IMR-90 (cell line): ENCODE measurements at regions not wholly inside any gene's neighbourhood (a gene's known extent, or its start where the extent isn't known, plus 50 kb on each side); places are given as distances from the start of the nearest gene placed in this dataset.

Experiments
- ATAC-seq: fragments of 200-7000 bp; cut with Tn5 transposase; 2 replicates; pipeline ENCODE4 v1.9.1; 2020; ENCODE audit warnings: low read depth, mild to moderate bottlenecking, moderate library complexity
- BruUV-seq: library from RNA; stranded (reverse); fragments of 400-500 nt; replicated peaks from 2 replicates; lab custom pipeline; 2021; lab: Mats Ljungman, UMichigan
- CTCF ChIA-PET: fragments of 300-600 bp; formaldehyde crosslinking; extraction: SDS; loops from one replicate; lab custom pipeline; 2021; ENCODE audit warnings: antibody characterized with exemption; lab: Yijun Ruan, JAX
- POLR2A ChIA-PET: fragments of 300-600 bp; sonication (Branson Sonifier 250); formaldehyde crosslinking; loops from one replicate; lab custom pipeline; 2022; ENCODE audit warnings: antibody characterized with exemption; ENCODE audit not compliant: unreplicated experiment; lab: Charles Lee
- DNase-seq: peaks from one replicate; pipeline ENCODE4 v3.0.0; 2013
- H2AFZ ChIP-seq: replicated peaks from 2 replicates; pipeline ENCODE3; 2013; ENCODE audit warnings: low read length, mild to moderate bottlenecking; ENCODE audit not compliant: poor library complexity
- H2AK5ac ChIP-seq: 2 replicates; pipeline ENCODE4 v1.6.1; 2013; ENCODE audit warnings: low read depth, low read length, inconsistent platforms
- H2AK9ac ChIP-seq: replicated peaks from 2 replicates; pipeline ENCODE3; 2013; ENCODE audit warnings: mild to moderate bottlenecking, low read depth, low read length, moderate library complexity; ENCODE audit not compliant: poor library complexity
- H2BK120ac ChIP-seq: 2 replicates; pipeline ENCODE4 v1.6.1; 2013; ENCODE audit warnings: low read depth, low read length, inconsistent platforms
- H2BK15ac ChIP-seq: 3 replicates; pipeline ENCODE4 v1.6.1; 2013; ENCODE audit warnings: low read depth, low read length, inconsistent platforms
- H2BK20ac ChIP-seq: 2 replicates; pipeline ENCODE4 v1.6.1; 2013; ENCODE audit warnings: low read depth, mild to moderate bottlenecking, inconsistent platforms, low read length, moderate library complexity
- H2BK5ac ChIP-seq: 2 replicates; pipeline ENCODE4 v1.6.1; 2013; ENCODE audit warnings: mild to moderate bottlenecking, low read depth, low read length, inconsistent platforms; ENCODE audit not compliant: poor library complexity, severe bottlenecking
- H3K14ac ChIP-seq: replicated peaks from 2 replicates; pipeline ENCODE4 v1.6.1; 2013; ENCODE audit warnings: low read depth, low read length, inconsistent platforms
- H3K18ac ChIP-seq: 2 replicates; pipeline ENCODE4 v1.6.1; 2013; ENCODE audit warnings: low read depth, low read length, control low read depth
- H3K23ac ChIP-seq: 2 replicates; pipeline ENCODE4 v1.6.1; 2013; ENCODE audit warnings: low read depth, low read length, inconsistent platforms
- H3K27ac ChIP-seq: 2 replicates; pipeline ENCODE4 v1.5.1; 2013; ENCODE audit warnings: mild to moderate bottlenecking, control low read depth, low read length; ENCODE audit not compliant: insufficient read depth
- H3K27me3 ChIP-seq: 2 replicates; pipeline ENCODE4 v1.6.1; 2013; ENCODE audit warnings: low read length; ENCODE audit not compliant: control insufficient read depth, insufficient read depth
- H3K36me3 ChIP-seq: 2 replicates; pipeline ENCODE4 v1.6.1; 2013; ENCODE audit warnings: low read length, mixed read lengths; ENCODE audit not compliant: control insufficient read depth, insufficient read depth
- H3K4ac ChIP-seq: 2 replicates; pipeline ENCODE4 v1.6.1; 2013; ENCODE audit warnings: low read depth, low read length, inconsistent platforms
- H3K4me1 ChIP-seq: 2 replicates; pipeline ENCODE4 v1.6.1; 2013; ENCODE audit warnings: low read length, mixed read lengths; ENCODE audit not compliant: control insufficient read depth, insufficient read depth
- H3K4me2 ChIP-seq: 2 replicates; pipeline ENCODE4 v1.6.1; 2013; ENCODE audit warnings: low read depth, mild to moderate bottlenecking, control low read depth, low read length, moderate library complexity
- H3K4me3 ChIP-seq: 2 replicates; pipeline ENCODE4 v1.5.1; 2013; ENCODE audit warnings: low read depth, mild to moderate bottlenecking, control low read depth, low read length, moderate library complexity; ENCODE audit not compliant: insufficient read depth
- H3K56ac ChIP-seq: 2 replicates; pipeline ENCODE4 v1.6.1; 2013; ENCODE audit warnings: low read length, inconsistent platforms; ENCODE audit not compliant: insufficient read depth; ENCODE audit errors: extremely low read depth
- H3K79me1 ChIP-seq, 2 experiments: 2 replicates each; pipeline ENCODE4 v1.6.1; 2013; ENCODE audit warnings: low read length in 2 of 2, inconsistent platforms in 1 of 2, low read depth in 1 of 2
- H3K9ac ChIP-seq: 2 replicates; pipeline ENCODE4 v1.6.1; 2013; ENCODE audit warnings: low read depth, low read length, control low read depth
- H3K9me1 ChIP-seq: 2 replicates; pipeline ENCODE4 v1.6.1; 2013; ENCODE audit warnings: low read length, inconsistent platforms; ENCODE audit not compliant: insufficient read depth
- H3K9me3 ChIP-seq: 2 replicates; pipeline ENCODE4 v1.6.1; 2013; ENCODE audit warnings: low read length; ENCODE audit not compliant: control insufficient read depth, insufficient read depth
- H4K20me1 ChIP-seq: 2 replicates; pipeline ENCODE4 v1.6.1; 2013; ENCODE audit warnings: low read length, inconsistent platforms; ENCODE audit not compliant: insufficient read depth
- H4K5ac ChIP-seq: 2 replicates; pipeline ENCODE4 v1.6.1; 2013; ENCODE audit warnings: mild to moderate bottlenecking, low read depth, low read length, control low read depth
- H4K8ac ChIP-seq, 2 experiments: 2 replicates each; pipeline ENCODE4 v1.6.1; 2013; ENCODE audit warnings: low read depth in 2 of 2, low read length in 2 of 2, control low read depth in 1 of 2, inconsistent platforms in 1 of 2
- H4K91ac ChIP-seq: 2 replicates; pipeline ENCODE4 v1.6.1; 2013; ENCODE audit warnings: low read depth, low read length, inconsistent platforms; ENCODE audit not compliant: insufficient read depth
- BHLHE40 ChIP-seq: fragments of 150-350 bp; IDR thresholded peaks from 2 replicates; pipeline ENCODE4 v1.6.1; 2016; ENCODE audit warnings: mild to moderate bottlenecking, low read depth, low read length
- CEBPB ChIP-seq: IDR thresholded peaks from 2 replicates; pipeline ENCODE4 v1.6.1; 2012; ENCODE audit warnings: low read depth, low read length, improper control_type of control experiment
- CHD1 ChIP-seq: IDR thresholded peaks from 2 replicates; pipeline ENCODE4 v1.6.1; 2012; ENCODE audit warnings: low read depth, low read length, improper control_type of control experiment
- CTCF ChIP-seq: conservative IDR thresholded peaks from 2 replicates; pipeline ENCODE4 v1.5.1; 2012; ENCODE audit warnings: mild to moderate bottlenecking, low read depth, low read length, improper control_type of control experiment
- ELK1 ChIP-seq: fragments of 150-350 bp; IDR thresholded peaks from 2 replicates; pipeline ENCODE4 v1.6.1; 2016; ENCODE audit warnings: low read depth, mild to moderate bottlenecking, low read length, moderate library complexity, borderline replicate concordance
- FOS ChIP-seq: fragments of 150-350 bp; IDR thresholded peaks from 2 replicates; pipeline ENCODE4 v1.6.1; 2016; ENCODE audit warnings: low read depth, low read length
- MAFK ChIP-seq: IDR thresholded peaks from 2 replicates; pipeline ENCODE4 v1.6.1; 2012; ENCODE audit warnings: low read depth, low read length, improper control_type of control experiment
- MAZ ChIP-seq: IDR thresholded peaks from 2 replicates; pipeline ENCODE4 v1.6.1; 2012; ENCODE audit warnings: low read depth, mild to moderate bottlenecking, low read length, improper control_type of control experiment, moderate library complexity, borderline replicate concordance
- MXI1 ChIP-seq: IDR thresholded peaks from 2 replicates; pipeline ENCODE4 v1.6.1; 2012; ENCODE audit warnings: low read depth, mild to moderate bottlenecking, low read length, moderate library complexity, borderline replicate concordance
- NFE2L2 ChIP-seq: fragments of 150-350 bp; IDR thresholded peaks from 2 replicates; pipeline ENCODE4 v1.6.1; 2016; ENCODE audit warnings: low read depth, mild to moderate bottlenecking, low read length
- POLR2A ChIP-seq: IDR thresholded peaks from 2 replicates; pipeline ENCODE4 v1.6.1; 2012; ENCODE audit warnings: mild to moderate bottlenecking, low read depth, low read length
- RAD21 ChIP-seq: IDR thresholded peaks from 2 replicates; pipeline ENCODE4 v1.6.1; 2012; ENCODE audit warnings: low read length, improper control_type of control experiment
- RCOR1 ChIP-seq: IDR thresholded peaks from 2 replicates; pipeline ENCODE4 v1.6.1; 2012; ENCODE audit warnings: mild to moderate bottlenecking, low read length, improper control_type of control experiment; ENCODE audit not compliant: insufficient replicate concordance
- RFX5 ChIP-seq: IDR thresholded peaks from 2 replicates; pipeline ENCODE4 v1.8.0; 2012; ENCODE audit warnings: low read depth, mild to moderate bottlenecking, low read length, moderate library complexity
- SMC3 ChIP-seq: fragments of 150-350 bp; IDR thresholded peaks from 2 replicates; pipeline ENCODE4 v1.6.1; 2016; ENCODE audit warnings: low read depth, mild to moderate bottlenecking, antibody characterized with exemption, low read length, moderate library complexity
- USF2 ChIP-seq: fragments of 150-350 bp; IDR thresholded peaks from 2 replicates; pipeline ENCODE4 v1.6.1; 2017; ENCODE audit warnings: mild to moderate bottlenecking, antibody characterized with exemption, low read length, low read depth
- WGBS, 2 experiments: methylation state at CpG; one replicate each; pipeline versions ENCODE4 v1.1.5 to v1.1.7; 2013; ENCODE audit warnings: missing lambda C conversion rate in 2 of 2; ENCODE audit not compliant: insufficient read length in 1 of 2; ENCODE audit errors: extremely low coverage in 2 of 2; 5-methylcytosine and 5-hydroxymethylcytosine counted together
- dilution Hi-C: fragments of 300-500 bp; cut with HindIII; formaldehyde crosslinking; loops from one replicate; pipeline ENCODE4 v1.14.3; 2018; ENCODE audit warnings: low sequenced_read_pairs; ENCODE audit not compliant: unreplicated experiment
- in situ Hi-C: fragments of 300-500 bp; cut with MboI; formaldehyde crosslinking; loops from 3 replicates; pipeline ENCODE4 v1.14.3; 2019; ENCODE audit warnings: low sequenced_read_pairs, inconsistent platforms, mixed read lengths
- intact Hi-C: fragments of 100-400 bp; cut with micrococcal nuclease; formaldehyde crosslinking; loops from 2 replicates; pipeline ENCODE4 v1.10.0; 2022

- TF ChIP-seq SMC3 (no peak), MXI1 (no peak), NFE2L2 (no peak), FOS (no peak), BHLHE40 (no peak), USF2 (no peak), RAD21 (no peak), ELK1 (no peak), RFX5 (no peak), CTCF (no peak), CEBPB (no peak), MAFK (no peak), MAZ (no peak), CHD1 (no peak), POLR2A (no peak), RCOR1 (no peak)
Observed at GRCh38 chr5:39933061-39933460, 508.3 kb upstream of the DAB2 start.

More at GRCh38 chr5:39933061-39933460, 508.3 kb upstream of the DAB2 start:
- no peak overlapping the region for H3K4ac ChIP-seq
- no peaks in the 10 kb centered on the region for H3K79me1 ChIP-seq
- H4K91ac ChIP-seq, result no peak overlapping the region
- no peaks in the 10 kb centered on the region for H3K4me1 ChIP-seq
- no peak overlapping the region for H3K14ac ChIP-seq
- no peak overlapping the region for H3K18ac ChIP-seq
- H4K5ac ChIP-seq, result no peak overlapping the region
- no peak overlapping the region for H2BK5ac ChIP-seq
- H3K9me1 ChIP-seq, result no peaks in the 10 kb centered on the region
- in situ Hi-C loops (no loop called here), intact Hi-C loops (no loop called here), dilution Hi-C loops (no loop called here)
- WGBS, 2 experiments, result no CpG with 5 or more reads among the region's 1 CpG
- CTCF ChIA-PET, result interaction anchor here (1.6 kb wide), 1 partner anchor 16 kb away, joined by 4 read pairs; no protein-coding TSS in a partner anchor
- peaks cover 3% of the 10 kb centered on the region; the same call in 1 of the 2 replicates for H3K27me3 ChIP-seq
- H3K56ac ChIP-seq, result no peak overlapping the region
- no peak overlapping the region for H2AFZ ChIP-seq
- H3K27ac ChIP-seq, result no peak overlapping the region
- ATAC-seq, result no peak
- H3K4me2 ChIP-seq, result no peak overlapping the region
- no peak overlapping the region for H2BK15ac ChIP-seq
- no peak overlapping the region for H3K9ac ChIP-seq
- H3K9me3 ChIP-seq, result no peaks in the 10 kb centered on the region
- H4K20me1 ChIP-seq, result no peaks in the 10 kb centered on the region
- H3K4me3 ChIP-seq, result no peak overlapping the region
- no TSS peak for BruUV-seq
- H2AK9ac ChIP-seq, result no peak overlapping the region
- no peak overlapping the region for H2BK20ac ChIP-seq
- no peak overlapping the region for H3K23ac ChIP-seq
- H2AK5ac ChIP-seq, result no peak overlapping the region
- no peaks in the 10 kb centered on the region for H3K36me3 ChIP-seq
- no peak overlapping the region for H2BK120ac ChIP-seq
- no peak overlapping the region for H4K8ac ChIP-seq
- DNase-seq, result no peak
- POLR2A ChIA-PET, result no interaction called here
